ENCODE measurements at regions not wholly inside any gene's neighbourhood (a gene's known extent, or its start where the extent isn't known, plus 50 kb on each side); places are given as distances from the start of the nearest gene placed in this dataset.

GRCh38 chrX:96455078-96455477, 229.6 kb upstream of the DIAPH2 start:
- Histone ChIP-seq H3K4me1 (ENCODE audit: control insufficient read depth in 5 of 5, insufficient read depth in 5 of 5, low read length in 5 of 5) (no peaks in the 10 kb centered on the region), H3K36me3 (ENCODE audit: control insufficient read depth in 4 of 4, insufficient read depth in 4 of 4, low read length in 4 of 4) (no peaks in the 10 kb centered on the region), H3K4me3 (no peak overlapping the region), H3K9me3 (ENCODE audit: control insufficient read depth in 4 of 4, insufficient read depth in 3 of 4, low read length in 3 of 4) (no peaks in the 10 kb centered on the region), H3K27ac (ENCODE audit: low read depth in 1 of 2, low read length in 1 of 2) (no peak overlapping the region), H3K27me3 (ENCODE audit: control insufficient read depth in 3 of 3, insufficient read depth in 3 of 3, low read length in 2 of 3) (peaks cover 0 to 5% (median 2%) of the 10 kb centered on the region in 3 donors), H3K9ac (ENCODE audit: insufficient read depth in 1 of 2, low read length in 2 of 2) (no peak overlapping the region)
- 76 to 85% methylated on average over 3 of the region's 3 CpGs for WGBS, 2 donors
- TF ChIP-seq, protein P1, sequence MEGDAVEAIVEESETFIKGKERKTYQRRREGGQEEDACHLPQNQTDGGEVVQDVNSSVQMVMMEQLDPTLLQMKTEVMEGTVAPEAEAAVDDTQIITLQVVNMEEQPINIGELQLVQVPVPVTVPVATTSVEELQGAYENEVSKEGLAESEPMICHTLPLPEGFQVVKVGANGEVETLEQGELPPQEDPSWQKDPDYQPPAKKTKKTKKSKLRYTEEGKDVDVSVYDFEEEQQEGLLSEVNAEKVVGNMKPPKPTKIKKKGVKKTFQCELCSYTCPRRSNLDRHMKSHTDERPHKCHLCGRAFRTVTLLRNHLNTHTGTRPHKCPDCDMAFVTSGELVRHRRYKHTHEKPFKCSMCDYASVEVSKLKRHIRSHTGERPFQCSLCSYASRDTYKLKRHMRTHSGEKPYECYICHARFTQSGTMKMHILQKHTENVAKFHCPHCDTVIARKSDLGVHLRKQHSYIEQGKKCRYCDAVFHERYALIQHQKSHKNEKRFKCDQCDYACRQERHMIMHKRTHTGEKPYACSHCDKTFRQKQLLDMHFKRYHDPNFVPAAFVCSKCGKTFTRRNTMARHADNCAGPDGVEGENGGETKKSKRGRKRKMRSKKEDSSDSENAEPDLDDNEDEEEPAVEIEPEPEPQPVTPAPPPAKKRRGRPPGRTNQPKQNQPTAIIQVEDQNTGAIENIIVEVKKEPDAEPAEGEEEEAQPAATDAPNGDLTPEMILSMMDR (IDR thresholded peaks at IDR 0.05; ENCODE audit: control extremely low read depth, extremely low read depth), result no peak
- DNase-seq (no peak), ATAC-seq (ENCODE audit: insufficient read depth, low FRiP score) (no peak)

GRCh38 chrX:96464880-96465558, 219.6 kb upstream of the DIAPH2 start:
- WGBS, 2 donors, result 88 to 97% methylated on average over 14 to 16 of the region's 16 CpGs
- DNase-seq, result no peak

GRCh38 chrX:96474029-96474740, 210.5 kb upstream of the DIAPH2 start:
- Histone ChIP-seq H3K27me3 (ENCODE audit: control insufficient read depth in 3 of 3, insufficient read depth in 3 of 3, low read length in 2 of 3) (peaks cover 0 to 27% (median 3%) of the 10 kb centered on the region in 3 donors), H3K36me3 (ENCODE audit: control insufficient read depth in 4 of 4, insufficient read depth in 4 of 4, low read length in 4 of 4) (no peaks in the 10 kb centered on the region), H3K9me3 (ENCODE audit: control insufficient read depth in 4 of 4, insufficient read depth in 3 of 4, low read length in 3 of 4) (no peaks in the 10 kb centered on the region), H3K4me3 (no peak overlapping the region), H3K27ac (ENCODE audit: low read depth in 1 of 2, low read length in 1 of 2) (no peak overlapping the region), H3K4me1 (ENCODE audit: control insufficient read depth in 5 of 5, insufficient read depth in 5 of 5, low read length in 5 of 5) (no peaks in the 10 kb centered on the region), H3K9ac (ENCODE audit: insufficient read depth in 1 of 2, low read length in 2 of 2) (no peak overlapping the region)
- peak in 1 of 3 donors; percentile 6 for DNase-seq
- ATAC-seq (ENCODE audit: insufficient read depth, low FRiP score), result no peak
- 53 to 76% methylated on average over 4 of the region's 4 CpGs for WGBS, 2 donors
- TF ChIP-seq, protein P1 (IDR thresholded peaks at IDR 0.05; ENCODE audit: control extremely low read depth, extremely low read depth), result no peak

More at GRCh38 chrX:96464880-96465558, 219.6 kb upstream of the DIAPH2 start:
- Histone ChIP-seq H3K9ac (ENCODE audit: insufficient read depth in 1 of 2, low read length in 2 of 2) (no peak overlapping the region), H3K4me1 (ENCODE audit: control insufficient read depth in 5 of 5, insufficient read depth in 5 of 5, low read length in 5 of 5) (no peaks in the 10 kb centered on the region), H3K9me3 (ENCODE audit: control insufficient read depth in 4 of 4, insufficient read depth in 3 of 4, low read length in 3 of 4) (peaks cover 0 to 2% (median 0%) of the 10 kb centered on the region in 4 donors), H3K27me3 (ENCODE audit: control insufficient read depth in 3 of 3, insufficient read depth in 3 of 3, low read length in 2 of 3) (peaks cover 0 to 21% (median 3%) of the 10 kb centered on the region in 3 donors), H3K27ac (ENCODE audit: low read depth in 1 of 2, low read length in 1 of 2) (no peak overlapping the region), H3K36me3 (ENCODE audit: control insufficient read depth in 4 of 4, insufficient read depth in 4 of 4, low read length in 4 of 4) (no peaks in the 10 kb centered on the region), H3K4me3 (no peak overlapping the region)
- ATAC-seq (ENCODE audit: insufficient read depth, low FRiP score), result no peak
- TF ChIP-seq, protein P1 (IDR thresholded peaks at IDR 0.05; ENCODE audit: control extremely low read depth, extremely low read depth), result no peak

Data from lung (tissue), 11 donors.